PC-3 (cell line): ENCODE measurements at regions not wholly inside any gene's neighbourhood (a gene's known extent, or its start where the extent isn't known, plus 50 kb on each side); places are given as distances from the start of the nearest gene placed in this dataset.
"Not testable (repeated sequence)": the region's sequence is repeated elsewhere in the genome, so short reads cannot be mapped to it uniquely, and the experiment has no call there.

Experiments used
- EZH2 ChIP-seq: fragments of 300-600 bp; sonication (generic); IDR thresholded peaks from one replicate; pipeline ENCODE4 v1.6.1; 2017; ENCODE audit warnings: antibody characterized with exemption, mild to moderate bottlenecking, low read length; ENCODE audit not compliant: unreplicated experiment
- EZH2phosphoT487 ChIP-seq: fragments of 300-600 bp; sonication (generic); IDR thresholded peaks from 2 replicates; pipeline ENCODE4 v1.6.1; 2018; ENCODE audit warnings: mild to moderate bottlenecking, antibody characterized with exemption, low read length, borderline replicate concordance

DNA sequence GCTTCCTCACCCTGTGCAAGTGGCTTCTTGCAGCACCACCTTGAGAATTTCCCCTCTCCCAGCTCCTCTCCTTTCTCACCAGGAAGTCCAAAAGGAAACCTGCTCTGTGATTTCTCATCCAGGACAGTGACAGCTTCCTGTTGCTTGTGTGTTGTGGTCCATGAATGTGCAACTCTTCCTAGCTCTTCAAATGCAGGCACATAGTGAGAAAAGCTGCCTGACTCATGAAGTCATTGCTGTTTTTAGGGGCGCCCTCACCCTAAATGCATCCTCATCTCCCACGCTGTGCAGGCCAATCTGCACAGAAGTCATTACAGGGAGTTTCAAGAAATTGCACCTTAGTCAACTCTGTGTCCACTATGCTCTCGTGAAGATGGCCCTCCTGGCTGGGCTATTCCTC lies 112.9 kb upstream of the IGLL5 start:
- TF ChIP-seq EZH2, EZH2phosphoT487: not testable (repeated sequence)
